HG03558 (cell line): ENCODE measurements at regions not wholly inside any gene's neighbourhood (a gene's known extent, or its start where the extent isn't known, plus 50 kb on each side); places are given as distances from the start of the nearest gene placed in this dataset.
"Not testable (repeated sequence)": the region's sequence is repeated elsewhere in the genome, so short reads cannot be mapped to it uniquely, and the experiment has no call there.

Source experiments
- ATAC-seq: cut with Tn5 transposase; IDR thresholded peaks from one replicate; pipeline ENCODE4 v1.9.1; 2021; ENCODE audit warnings: moderate number of reproducible peaks; ENCODE audit not compliant: unreplicated experiment; ENCODE audit errors: extremely low read depth

DNA sequence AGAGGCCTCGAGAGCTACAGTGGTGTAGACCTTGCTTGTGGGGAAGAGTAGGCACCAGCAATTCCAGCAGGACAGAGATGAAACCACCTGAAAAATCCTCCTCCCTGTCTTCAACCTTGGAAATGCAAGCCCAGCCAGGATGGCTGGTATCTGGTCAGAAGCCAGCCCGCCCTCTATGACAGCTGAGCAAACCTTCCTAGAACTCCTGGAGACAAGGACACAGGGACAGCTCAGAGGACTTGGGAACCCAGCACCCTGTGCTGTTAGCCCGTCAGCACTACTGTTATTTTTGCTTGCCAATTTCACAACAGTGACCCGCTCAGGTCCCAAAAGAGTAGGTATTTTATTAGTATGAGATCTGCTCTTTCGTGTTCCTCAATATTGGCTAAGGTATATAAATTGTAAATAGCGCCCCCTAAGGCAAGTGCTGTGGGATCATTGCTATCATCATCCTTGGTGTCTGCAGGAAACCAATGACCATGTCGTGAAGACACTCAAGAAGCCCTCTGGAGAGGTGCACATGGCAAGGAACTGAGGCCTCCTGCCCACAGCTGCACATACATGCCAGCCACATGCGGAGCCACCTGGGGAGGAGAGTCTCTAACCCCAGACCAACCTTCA lies 156.5 kb upstream of the CHST15 start:
- ATAC-seq = no peak

GRCh38 chr10:124249196-124249595 lies 155.8 kb upstream of the CHST15 start:
- no peak for ATAC-seq

- ATAC-seq = no peak
These were observed 155.0 kb upstream of the CHST15 start for GRCh38 chr10:124248056-124249045.

DNA sequence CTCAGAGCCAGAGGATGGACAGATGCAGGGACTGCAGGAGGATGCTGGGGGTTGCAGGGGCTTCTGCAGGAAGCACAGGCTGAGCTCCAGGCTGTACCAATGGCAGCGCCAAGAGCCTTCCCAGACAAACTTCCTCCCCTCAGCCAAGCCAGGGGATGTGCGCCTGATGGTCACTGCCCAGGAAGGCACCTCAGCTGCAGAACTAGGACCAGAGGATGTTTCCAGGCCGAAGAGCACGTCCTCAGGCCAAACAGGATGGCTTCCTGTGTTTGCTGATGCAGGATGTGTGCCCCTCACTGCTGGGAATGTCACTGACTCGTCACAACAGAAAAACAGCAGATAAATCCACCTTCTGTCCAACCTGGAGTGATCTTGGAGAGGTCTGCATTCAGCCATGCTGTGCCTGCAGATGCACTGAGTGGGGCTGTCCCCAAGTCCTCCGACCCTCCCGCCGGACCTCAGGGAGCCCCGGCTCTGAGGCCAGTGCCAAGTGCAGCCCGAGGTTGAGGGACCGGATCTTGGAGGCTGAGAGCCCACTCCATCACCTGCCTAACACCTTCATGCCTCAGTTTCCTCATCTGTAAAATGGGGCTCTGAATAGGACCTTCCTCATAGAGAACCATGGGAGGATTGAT lies 152.5 kb upstream of the CHST15 start:
- no peak for ATAC-seq

- ATAC-seq = no peak
These were observed 151.8 kb upstream of the CHST15 start for GRCh38 chr10:124245191-124245590.

GRCh38 chr10:124244256-124244877 lies 151.0 kb upstream of the CHST15 start:
- no peak for ATAC-seq

GRCh38 chr10:124243702-124244121 lies 150.3 kb upstream of the CHST15 start:
- ATAC-seq = no peak

- no peak for ATAC-seq
These were observed 149.4 kb upstream of the CHST15 start for GRCh38 chr10:124242791-124243190.

GRCh38 chr10:124242365-124242764 lies 149.0 kb upstream of the CHST15 start:
- ATAC-seq = no peak

DNA sequence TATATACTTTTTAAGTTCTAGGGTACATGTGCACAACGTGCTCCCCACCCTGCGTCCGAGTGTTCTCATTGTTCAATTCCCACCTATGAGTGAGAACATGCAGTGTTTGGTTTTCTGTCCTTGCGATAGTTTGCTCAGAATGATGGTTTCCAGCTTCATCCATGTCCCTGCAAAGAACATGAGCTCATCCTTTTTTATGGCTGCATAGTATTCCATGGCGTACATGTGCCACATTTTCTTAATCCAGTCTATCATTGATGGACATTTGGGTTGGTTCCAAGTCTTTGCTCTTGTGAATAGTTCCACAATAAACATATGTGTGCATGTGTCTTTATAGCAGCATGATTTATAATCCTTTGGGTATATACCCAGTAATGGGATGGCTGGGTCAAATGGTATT lies 148.1 kb upstream of the CHST15 start:
- not testable (repeated sequence) for ATAC-seq

- no peak for ATAC-seq
These were observed 147.5 kb upstream of the CHST15 start for GRCh38 chr10:124240839-124241291.

GRCh38 chr10:124239696-124240095 lies 146.3 kb upstream of the CHST15 start:
- no peak for ATAC-seq

DNA sequence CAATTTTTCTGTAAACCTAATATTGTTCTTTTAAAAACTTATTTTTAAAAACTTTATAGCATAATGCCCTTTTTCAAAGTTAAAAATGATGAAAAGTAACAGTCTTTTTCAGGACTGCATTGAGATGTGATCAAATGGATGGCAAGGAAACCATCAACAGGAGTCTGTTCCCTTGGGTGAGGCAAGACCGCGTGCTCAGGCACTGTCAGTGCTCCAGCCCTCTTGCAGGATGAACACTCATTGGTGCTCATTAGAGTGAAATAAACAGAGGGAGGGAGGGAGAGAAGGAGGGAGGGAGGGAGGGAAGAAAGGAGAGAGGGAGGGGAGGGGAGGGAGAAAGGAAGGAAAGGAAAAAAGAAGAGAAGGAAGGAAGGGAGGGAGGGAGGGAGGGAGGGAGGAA lies 145.7 kb upstream of the CHST15 start:
- no peak for ATAC-seq

DNA sequence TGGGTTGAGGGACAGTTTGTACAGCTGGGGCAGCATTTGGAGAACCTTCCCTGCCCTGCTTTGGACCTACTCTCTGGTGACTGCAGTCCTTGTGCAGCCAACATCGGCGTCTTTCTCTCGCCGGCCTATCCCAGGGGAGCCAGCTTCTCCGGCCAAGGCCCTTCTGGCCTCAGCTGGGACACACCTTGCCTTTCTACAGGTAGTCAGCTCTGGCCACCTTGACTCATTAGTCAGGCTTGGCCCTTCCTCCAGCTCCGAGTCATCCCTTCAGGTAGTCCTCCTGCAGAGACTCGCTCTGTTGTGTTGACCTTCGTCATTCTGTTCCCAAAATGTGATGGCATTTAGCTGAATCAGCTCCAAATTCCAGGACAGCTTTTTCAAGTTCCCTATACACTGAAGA lies 145.0 kb upstream of the CHST15 start:
- ATAC-seq = no peak

DNA sequence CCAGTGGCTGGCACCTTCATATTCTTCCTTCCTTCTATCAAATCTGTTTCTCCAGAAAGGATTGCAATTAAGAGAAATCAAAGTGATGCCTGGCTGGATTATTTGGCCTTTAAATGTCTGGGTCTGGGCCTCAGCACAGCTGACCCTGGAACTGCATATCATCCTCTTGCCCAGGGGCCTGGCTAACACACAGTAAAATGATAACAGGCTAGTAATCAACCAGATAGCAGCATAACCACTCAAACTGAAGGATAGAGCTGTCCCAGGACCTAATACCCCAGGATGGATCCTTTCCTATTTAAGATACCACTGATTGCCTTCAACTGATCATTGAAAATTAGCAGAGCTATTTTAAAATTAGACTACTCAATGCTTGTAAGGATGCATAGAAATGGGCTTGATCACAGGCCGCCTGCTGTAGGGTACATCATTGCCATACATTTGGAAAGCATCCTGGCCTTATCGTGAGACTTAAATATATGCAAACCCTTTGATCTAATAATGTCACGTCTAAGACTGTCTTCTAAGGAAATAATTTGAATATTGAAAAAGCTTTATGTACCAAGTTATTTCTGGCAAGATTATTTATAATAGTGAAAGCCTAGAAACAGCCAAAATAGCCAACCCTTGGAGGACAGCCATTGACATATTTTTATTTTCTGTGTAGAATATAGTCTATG lies 144.0 kb upstream of the CHST15 start:
- no peak for ATAC-seq

- ATAC-seq = no peak
These were observed 143.4 kb upstream of the CHST15 start for GRCh38 chr10:124236816-124237215.

DNA sequence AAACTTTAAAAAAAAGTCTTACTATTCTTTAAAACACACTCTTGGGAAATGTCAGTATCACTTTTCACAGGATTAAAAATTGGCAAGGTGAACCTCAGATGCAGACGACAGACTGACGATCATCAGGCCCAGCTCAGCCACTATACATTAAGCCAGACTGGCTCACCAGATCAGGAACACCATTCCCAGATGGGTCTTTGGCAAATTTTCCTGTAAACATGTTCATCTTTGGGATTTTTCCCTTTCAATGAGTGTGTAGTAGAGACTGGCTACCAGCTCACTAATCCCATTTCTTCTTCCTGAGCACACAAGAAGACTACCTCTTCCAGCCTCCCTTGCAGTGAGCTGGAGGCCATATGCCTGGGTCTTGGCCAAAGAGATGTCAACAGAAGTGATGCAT lies 142.7 kb upstream of the CHST15 start:
- no peak for ATAC-seq

GRCh38 chr10:124235232-124235631 lies 141.8 kb upstream of the CHST15 start:
- ATAC-seq = no peak

DNA sequence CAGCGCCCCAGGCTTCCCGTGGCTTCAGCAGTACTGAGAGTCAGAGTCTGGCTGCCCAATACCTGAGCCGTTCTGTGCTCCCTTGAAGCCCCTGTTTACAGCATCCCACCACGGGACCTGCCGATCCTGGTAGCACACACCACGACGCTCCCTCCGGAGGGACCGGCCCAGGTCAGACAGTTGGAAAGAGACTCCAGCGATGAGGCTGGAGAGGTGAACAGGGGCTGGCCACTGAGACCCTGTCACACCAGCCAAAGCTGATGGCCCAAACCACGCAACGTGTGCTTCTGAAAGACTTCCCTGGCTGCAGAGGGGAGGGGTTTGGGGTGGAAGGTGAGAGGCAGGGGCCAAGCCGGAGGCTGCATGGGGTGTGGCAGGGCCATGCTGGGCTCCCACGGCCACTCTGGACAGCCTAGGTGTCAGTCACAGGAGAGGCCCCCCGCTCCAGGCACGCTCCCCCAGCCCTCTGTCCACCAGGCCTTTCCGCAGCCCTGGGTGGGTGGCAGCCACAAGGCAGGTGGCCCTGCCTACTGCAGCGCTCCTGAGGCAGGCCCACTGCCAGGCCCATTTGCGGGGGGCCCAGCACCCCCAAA lies 140.2 kb upstream of the CHST15 start:
- no peak for ATAC-seq
